ENCODE measurements at regions not wholly inside any gene's neighbourhood (a gene's known extent, or its start where the extent isn't known, plus 50 kb on each side); places are given as distances from the start of the nearest gene placed in this dataset.

DNA sequence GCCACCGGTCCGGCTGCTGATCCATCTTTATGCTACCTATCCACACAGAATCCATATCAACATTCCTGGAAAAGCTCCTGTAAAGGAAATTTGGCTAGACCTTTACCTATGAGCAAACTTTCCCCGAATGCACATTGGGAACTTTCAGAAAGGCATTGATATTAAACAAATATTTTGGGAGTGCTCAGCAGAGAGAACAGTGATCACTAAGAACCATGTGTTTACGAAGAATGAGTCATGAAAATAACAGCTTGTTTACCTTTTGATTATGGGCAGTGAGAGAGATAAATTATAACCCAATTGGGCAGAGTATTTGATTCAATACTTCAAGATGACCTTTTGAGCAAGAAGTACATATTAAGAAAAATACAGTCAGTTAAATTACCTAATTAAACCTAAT, 189.7 kb upstream of the CDH2 start:
- TF ChIP-seq, protein P1, sequence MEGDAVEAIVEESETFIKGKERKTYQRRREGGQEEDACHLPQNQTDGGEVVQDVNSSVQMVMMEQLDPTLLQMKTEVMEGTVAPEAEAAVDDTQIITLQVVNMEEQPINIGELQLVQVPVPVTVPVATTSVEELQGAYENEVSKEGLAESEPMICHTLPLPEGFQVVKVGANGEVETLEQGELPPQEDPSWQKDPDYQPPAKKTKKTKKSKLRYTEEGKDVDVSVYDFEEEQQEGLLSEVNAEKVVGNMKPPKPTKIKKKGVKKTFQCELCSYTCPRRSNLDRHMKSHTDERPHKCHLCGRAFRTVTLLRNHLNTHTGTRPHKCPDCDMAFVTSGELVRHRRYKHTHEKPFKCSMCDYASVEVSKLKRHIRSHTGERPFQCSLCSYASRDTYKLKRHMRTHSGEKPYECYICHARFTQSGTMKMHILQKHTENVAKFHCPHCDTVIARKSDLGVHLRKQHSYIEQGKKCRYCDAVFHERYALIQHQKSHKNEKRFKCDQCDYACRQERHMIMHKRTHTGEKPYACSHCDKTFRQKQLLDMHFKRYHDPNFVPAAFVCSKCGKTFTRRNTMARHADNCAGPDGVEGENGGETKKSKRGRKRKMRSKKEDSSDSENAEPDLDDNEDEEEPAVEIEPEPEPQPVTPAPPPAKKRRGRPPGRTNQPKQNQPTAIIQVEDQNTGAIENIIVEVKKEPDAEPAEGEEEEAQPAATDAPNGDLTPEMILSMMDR (IDR thresholded peaks at IDR 0.05), result no peak
- TF ChIP-seq MAZ (IDR thresholded peaks at IDR 0.05; ENCODE audit: borderline replicate concordance, low read depth, low read length), result no peak
- TF ChIP-seq, protein P2, sequence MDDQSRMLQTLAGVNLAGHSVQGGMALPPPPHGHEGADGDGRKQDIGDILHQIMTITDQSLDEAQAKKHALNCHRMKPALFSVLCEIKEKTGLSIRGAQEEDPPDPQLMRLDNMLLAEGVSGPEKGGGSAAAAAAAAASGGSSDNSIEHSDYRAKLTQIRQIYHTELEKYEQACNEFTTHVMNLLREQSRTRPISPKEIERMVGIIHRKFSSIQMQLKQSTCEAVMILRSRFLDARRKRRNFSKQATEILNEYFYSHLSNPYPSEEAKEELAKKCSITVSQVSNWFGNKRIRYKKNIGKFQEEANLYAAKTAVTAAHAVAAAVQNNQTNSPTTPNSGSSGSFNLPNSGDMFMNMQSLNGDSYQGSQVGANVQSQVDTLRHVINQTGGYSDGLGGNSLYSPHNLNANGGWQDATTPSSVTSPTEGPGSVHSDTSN (IDR thresholded peaks at IDR 0.05), result no peak
- no peak for TF ChIP-seq CEBPB (IDR thresholded peaks at IDR 0.05)
